ENCODE measurements at regions not wholly inside any gene's neighbourhood (a gene's known extent, or its start where the extent isn't known, plus 50 kb on each side); places are given as distances from the start of the nearest gene placed in this dataset.

DNA sequence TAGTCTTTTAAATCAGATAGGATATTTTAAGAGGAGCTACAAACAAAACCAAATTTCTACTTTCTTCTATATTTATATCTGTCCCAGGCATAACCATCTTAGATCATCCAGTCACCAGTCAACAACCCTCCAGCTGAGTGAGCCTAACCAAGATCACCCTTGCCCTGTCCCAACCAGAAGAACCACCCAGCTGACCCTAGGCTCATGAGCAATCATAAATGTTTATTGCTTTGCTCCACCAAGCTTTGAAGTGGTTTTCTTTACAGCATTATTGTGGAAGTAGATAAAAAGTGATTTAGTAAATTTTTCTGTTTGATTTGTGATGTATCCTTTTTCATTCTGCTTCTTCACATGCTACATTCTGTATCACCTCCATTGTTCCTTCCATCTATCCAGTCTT, 167.2 kb upstream of the PIEZO2 start:
- TF ChIP-seq, protein P1, sequence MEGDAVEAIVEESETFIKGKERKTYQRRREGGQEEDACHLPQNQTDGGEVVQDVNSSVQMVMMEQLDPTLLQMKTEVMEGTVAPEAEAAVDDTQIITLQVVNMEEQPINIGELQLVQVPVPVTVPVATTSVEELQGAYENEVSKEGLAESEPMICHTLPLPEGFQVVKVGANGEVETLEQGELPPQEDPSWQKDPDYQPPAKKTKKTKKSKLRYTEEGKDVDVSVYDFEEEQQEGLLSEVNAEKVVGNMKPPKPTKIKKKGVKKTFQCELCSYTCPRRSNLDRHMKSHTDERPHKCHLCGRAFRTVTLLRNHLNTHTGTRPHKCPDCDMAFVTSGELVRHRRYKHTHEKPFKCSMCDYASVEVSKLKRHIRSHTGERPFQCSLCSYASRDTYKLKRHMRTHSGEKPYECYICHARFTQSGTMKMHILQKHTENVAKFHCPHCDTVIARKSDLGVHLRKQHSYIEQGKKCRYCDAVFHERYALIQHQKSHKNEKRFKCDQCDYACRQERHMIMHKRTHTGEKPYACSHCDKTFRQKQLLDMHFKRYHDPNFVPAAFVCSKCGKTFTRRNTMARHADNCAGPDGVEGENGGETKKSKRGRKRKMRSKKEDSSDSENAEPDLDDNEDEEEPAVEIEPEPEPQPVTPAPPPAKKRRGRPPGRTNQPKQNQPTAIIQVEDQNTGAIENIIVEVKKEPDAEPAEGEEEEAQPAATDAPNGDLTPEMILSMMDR (conservative IDR thresholded peaks at IDR 0.05; ENCODE audit: low read depth in 2 of 2) = no peak
- TF ChIP-seq, protein P2, sequence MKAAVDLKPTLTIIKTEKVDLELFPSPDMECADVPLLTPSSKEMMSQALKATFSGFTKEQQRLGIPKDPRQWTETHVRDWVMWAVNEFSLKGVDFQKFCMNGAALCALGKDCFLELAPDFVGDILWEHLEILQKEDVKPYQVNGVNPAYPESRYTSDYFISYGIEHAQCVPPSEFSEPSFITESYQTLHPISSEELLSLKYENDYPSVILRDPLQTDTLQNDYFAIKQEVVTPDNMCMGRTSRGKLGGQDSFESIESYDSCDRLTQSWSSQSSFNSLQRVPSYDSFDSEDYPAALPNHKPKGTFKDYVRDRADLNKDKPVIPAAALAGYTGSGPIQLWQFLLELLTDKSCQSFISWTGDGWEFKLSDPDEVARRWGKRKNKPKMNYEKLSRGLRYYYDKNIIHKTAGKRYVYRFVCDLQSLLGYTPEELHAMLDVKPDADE (IDR thresholded peaks at IDR 0.05) = no peak
- TF ChIP-seq EZH2 (IDR thresholded peaks at IDR 0.05; ENCODE audit: low read depth, unreplicated experiment) = no peak
- no peak for TF ChIP-seq POLR2AphosphoS5 (IDR thresholded peaks at IDR 0.05; ENCODE audit: low read depth)
- TF ChIP-seq STAT1 (IDR thresholded peaks at IDR 0.05; ENCODE audit: unreplicated experiment) = no peak
- TF ChIP-seq, protein P3, sequence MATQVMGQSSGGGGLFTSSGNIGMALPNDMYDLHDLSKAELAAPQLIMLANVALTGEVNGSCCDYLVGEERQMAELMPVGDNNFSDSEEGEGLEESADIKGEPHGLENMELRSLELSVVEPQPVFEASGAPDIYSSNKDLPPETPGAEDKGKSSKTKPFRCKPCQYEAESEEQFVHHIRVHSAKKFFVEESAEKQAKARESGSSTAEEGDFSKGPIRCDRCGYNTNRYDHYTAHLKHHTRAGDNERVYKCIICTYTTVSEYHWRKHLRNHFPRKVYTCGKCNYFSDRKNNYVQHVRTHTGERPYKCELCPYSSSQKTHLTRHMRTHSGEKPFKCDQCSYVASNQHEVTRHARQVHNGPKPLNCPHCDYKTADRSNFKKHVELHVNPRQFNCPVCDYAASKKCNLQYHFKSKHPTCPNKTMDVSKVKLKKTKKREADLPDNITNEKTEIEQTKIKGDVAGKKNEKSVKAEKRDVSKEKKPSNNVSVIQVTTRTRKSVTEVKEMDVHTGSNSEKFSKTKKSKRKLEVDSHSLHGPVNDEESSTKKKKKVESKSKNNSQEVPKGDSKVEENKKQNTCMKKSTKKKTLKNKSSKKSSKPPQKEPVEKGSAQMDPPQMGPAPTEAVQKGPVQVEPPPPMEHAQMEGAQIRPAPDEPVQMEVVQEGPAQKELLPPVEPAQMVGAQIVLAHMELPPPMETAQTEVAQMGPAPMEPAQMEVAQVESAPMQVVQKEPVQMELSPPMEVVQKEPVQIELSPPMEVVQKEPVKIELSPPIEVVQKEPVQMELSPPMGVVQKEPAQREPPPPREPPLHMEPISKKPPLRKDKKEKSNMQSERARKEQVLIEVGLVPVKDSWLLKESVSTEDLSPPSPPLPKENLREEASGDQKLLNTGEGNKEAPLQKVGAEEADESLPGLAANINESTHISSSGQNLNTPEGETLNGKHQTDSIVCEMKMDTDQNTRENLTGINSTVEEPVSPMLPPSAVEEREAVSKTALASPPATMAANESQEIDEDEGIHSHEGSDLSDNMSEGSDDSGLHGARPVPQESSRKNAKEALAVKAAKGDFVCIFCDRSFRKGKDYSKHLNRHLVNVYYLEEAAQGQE (IDR thresholded peaks at IDR 0.05; ENCODE audit: unreplicated experiment) = no peak
- TF ChIP-seq CREB1 (CRISPR knock-in tag; IDR thresholded peaks at IDR 0.05; ENCODE audit: low read depth) = no peak
